MM.1S (cell line): ENCODE measurements at regions not wholly inside any gene's neighbourhood (a gene's known extent, or its start where the extent isn't known, plus 50 kb on each side); places are given as distances from the start of the nearest gene placed in this dataset.

Experiments used
- CTCF ChIP-seq: fragments of 300-600 bp; sonication (generic); IDR thresholded peaks from 2 replicates; pipeline ENCODE4 v1.5.1; 2016; ENCODE audit warnings: antibody characterized with exemption, low read length, mixed read lengths
- EZH2 ChIP-seq: fragments of 300-600 bp; sonication (generic); optimal IDR thresholded peaks from 2 replicates; pipeline ENCODE3; 2017; ENCODE audit warnings: low read depth, mild to moderate bottlenecking, antibody characterized with exemption, low read length, mixed read lengths
- EZH2phosphoT487 ChIP-seq: fragments of 300-600 bp; sonication (generic); IDR thresholded peaks from 2 replicates; pipeline ENCODE4 v1.6.1; 2018; ENCODE audit warnings: antibody characterized with exemption, low read length

- no peak for TF ChIP-seq CTCF
- TF ChIP-seq EZH2phosphoT487 = no peak
- TF ChIP-seq EZH2 = no peak
Measured at GRCh38 chr11:109150581-109150980, 271.4 kb upstream of the C11orf87 start.
